ENCODE measurements at regions not wholly inside any gene's neighbourhood (a gene's known extent, or its start where the extent isn't known, plus 50 kb on each side); places are given as distances from the start of the nearest gene placed in this dataset.

- H3K9me3 ChIP-seq (ENCODE audit: control insufficient read depth, low read length): no peaks in the 10 kb centered on the region
- no peaks in the 10 kb centered on the region for H3K27me3 ChIP-seq (ENCODE audit: control insufficient read depth, insufficient read depth, low read length)
- H3K4me1 ChIP-seq (ENCODE audit: control insufficient read depth, insufficient read depth, low read length): no peaks in the 10 kb centered on the region
- H3K4me3 ChIP-seq (ENCODE audit: low read length): no peak overlapping the region
- H3K9ac ChIP-seq (ENCODE audit: low read length): no peak overlapping the region
- no peaks in the 10 kb centered on the region for H3K36me3 ChIP-seq (ENCODE audit: control insufficient read depth, insufficient read depth, low read length)
Observed at GRCh38 chr5:14090755-14091154, 52.4 kb upstream of the TRIO start.

DNA sequence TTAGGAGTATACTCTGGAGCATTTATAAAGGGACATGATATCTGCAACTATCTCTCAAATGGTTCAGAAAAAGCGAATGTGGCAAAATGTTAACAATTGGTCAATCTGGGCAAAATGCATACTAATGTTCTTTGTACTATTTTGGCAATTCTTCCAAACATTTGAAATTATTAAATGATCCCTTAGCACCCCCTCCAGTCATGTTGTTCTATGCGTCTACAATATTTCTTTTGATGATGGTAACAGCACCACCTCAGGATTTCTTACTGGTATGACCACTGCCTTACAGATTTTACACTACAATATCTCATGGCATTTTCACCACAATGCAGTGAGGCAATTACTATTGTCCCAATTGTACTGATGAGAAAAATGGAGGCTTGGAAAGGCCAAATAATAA, 52.9 kb upstream of the TRIO start:
- Histone ChIP-seq H3K36me3 (ENCODE audit: control insufficient read depth, insufficient read depth, low read length) (no peaks in the 10 kb centered on the region), H3K27me3 (ENCODE audit: control insufficient read depth, insufficient read depth, low read length) (no peaks in the 10 kb centered on the region), H3K9ac (ENCODE audit: low read length) (no peak overlapping the region), H3K4me3 (ENCODE audit: low read length) (no peak overlapping the region), H3K9me3 (ENCODE audit: control insufficient read depth, low read length) (no peaks in the 10 kb centered on the region), H3K4me1 (ENCODE audit: control insufficient read depth, insufficient read depth, low read length) (no peaks in the 10 kb centered on the region)

DNA sequence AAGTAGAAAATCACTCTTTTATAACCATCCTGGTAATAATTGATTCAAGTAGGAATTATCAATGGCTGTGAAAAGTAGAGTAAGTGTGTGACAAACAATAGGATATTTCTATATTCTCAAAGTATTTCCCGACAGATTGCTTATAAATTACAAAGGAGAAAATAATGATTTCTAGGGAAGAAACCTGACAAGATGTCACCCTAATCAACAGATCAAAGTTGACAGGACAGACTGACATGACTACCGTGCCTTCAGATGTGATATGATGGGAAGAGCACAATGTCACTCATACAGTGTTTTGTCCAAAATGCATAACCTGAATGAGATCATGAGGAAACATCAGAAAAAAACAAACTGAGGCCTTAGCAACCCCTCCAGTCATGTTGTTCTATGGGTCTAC, 53.9 kb upstream of the TRIO start:
- no peaks in the 10 kb centered on the region for H3K4me1 ChIP-seq (ENCODE audit: control insufficient read depth, insufficient read depth, low read length)
- H3K4me3 ChIP-seq (ENCODE audit: low read length): no peak overlapping the region
- H3K9me3 ChIP-seq (ENCODE audit: control insufficient read depth, low read length): no peaks in the 10 kb centered on the region
- H3K36me3 ChIP-seq (ENCODE audit: control insufficient read depth, insufficient read depth, low read length): no peaks in the 10 kb centered on the region
- no peaks in the 10 kb centered on the region for H3K27me3 ChIP-seq (ENCODE audit: control insufficient read depth, insufficient read depth, low read length)
- no peak overlapping the region for H3K9ac ChIP-seq (ENCODE audit: low read length)

- Histone ChIP-seq H3K9ac (ENCODE audit: low read length) (no peak overlapping the region), H3K36me3 (ENCODE audit: control insufficient read depth, insufficient read depth, low read length) (no peaks in the 10 kb centered on the region), H3K9me3 (ENCODE audit: control insufficient read depth, low read length) (no peaks in the 10 kb centered on the region), H3K27me3 (ENCODE audit: control insufficient read depth, insufficient read depth, low read length) (no peaks in the 10 kb centered on the region), H3K4me1 (ENCODE audit: control insufficient read depth, insufficient read depth, low read length) (no peaks in the 10 kb centered on the region), H3K4me3 (ENCODE audit: low read length) (no peak overlapping the region)
Observed at GRCh38 chr5:14086261-14086660, 56.9 kb upstream of the TRIO start.

DNA sequence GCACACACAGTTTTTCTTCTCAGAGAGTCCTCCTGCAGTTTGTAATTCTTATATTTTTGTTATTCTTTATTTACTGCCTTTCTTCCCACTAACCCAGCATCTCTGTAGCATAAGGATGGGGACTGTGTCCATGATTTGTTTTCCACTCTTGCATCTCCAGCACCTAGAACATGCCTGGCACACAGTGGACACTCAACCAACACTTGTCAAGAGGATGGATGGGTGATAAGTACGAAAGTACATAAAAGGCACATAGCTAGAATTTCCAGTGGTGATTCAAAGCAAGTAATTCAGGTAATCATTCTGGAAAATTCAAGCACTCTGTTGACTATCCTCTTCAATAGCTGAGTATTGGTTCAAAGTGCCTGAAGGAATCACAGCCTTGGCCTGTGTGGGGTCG, 60.2 kb upstream of the TRIO start:
- Histone ChIP-seq H3K4me3 (ENCODE audit: low read length) (no peak overlapping the region), H3K36me3 (ENCODE audit: control insufficient read depth, insufficient read depth, low read length) (no peaks in the 10 kb centered on the region), H3K4me1 (ENCODE audit: control insufficient read depth, insufficient read depth, low read length) (no peaks in the 10 kb centered on the region), H3K9me3 (ENCODE audit: control insufficient read depth, low read length) (no peaks in the 10 kb centered on the region), H3K27me3 (ENCODE audit: control insufficient read depth, insufficient read depth, low read length) (no peaks in the 10 kb centered on the region), H3K9ac (ENCODE audit: low read length) (no peak overlapping the region)

DNA sequence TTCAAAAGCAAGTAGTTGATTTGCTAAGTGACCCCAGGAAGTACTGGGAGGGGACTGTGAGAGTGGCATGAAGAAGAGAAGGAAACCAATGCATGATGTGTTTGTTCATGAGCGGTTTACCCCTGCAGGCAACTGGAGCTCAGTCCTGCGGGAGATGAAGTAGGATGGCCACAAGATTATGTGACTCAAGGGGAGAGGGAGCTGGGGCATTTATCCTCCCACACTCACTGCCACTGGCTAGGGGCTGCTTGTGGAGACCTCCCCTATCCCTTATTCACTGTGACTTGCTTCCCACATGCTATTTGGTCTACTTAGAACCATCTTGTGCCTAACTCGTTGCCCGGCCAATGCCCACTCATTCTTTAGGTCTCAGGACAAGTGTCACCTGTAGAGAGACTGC, 60.6 kb upstream of the TRIO start:
- Histone ChIP-seq H3K9ac (ENCODE audit: low read length) (no peak overlapping the region), H3K4me3 (ENCODE audit: low read length) (no peak overlapping the region), H3K27me3 (ENCODE audit: control insufficient read depth, insufficient read depth, low read length) (no peaks in the 10 kb centered on the region), H3K36me3 (ENCODE audit: control insufficient read depth, insufficient read depth, low read length) (no peaks in the 10 kb centered on the region), H3K9me3 (ENCODE audit: control insufficient read depth, low read length) (no peaks in the 10 kb centered on the region), H3K4me1 (ENCODE audit: control insufficient read depth, insufficient read depth, low read length) (no peaks in the 10 kb centered on the region)

GRCh38 chr5:14081791-14082190, 61.4 kb upstream of the TRIO start:
- Histone ChIP-seq H3K9ac (ENCODE audit: low read length) (no peak overlapping the region), H3K36me3 (ENCODE audit: control insufficient read depth, insufficient read depth, low read length) (no peaks in the 10 kb centered on the region), H3K4me1 (ENCODE audit: control insufficient read depth, insufficient read depth, low read length) (no peaks in the 10 kb centered on the region), H3K27me3 (ENCODE audit: control insufficient read depth, insufficient read depth, low read length) (no peaks in the 10 kb centered on the region), H3K4me3 (ENCODE audit: low read length) (no peak overlapping the region), H3K9me3 (ENCODE audit: control insufficient read depth, low read length) (no peaks in the 10 kb centered on the region)

DNA sequence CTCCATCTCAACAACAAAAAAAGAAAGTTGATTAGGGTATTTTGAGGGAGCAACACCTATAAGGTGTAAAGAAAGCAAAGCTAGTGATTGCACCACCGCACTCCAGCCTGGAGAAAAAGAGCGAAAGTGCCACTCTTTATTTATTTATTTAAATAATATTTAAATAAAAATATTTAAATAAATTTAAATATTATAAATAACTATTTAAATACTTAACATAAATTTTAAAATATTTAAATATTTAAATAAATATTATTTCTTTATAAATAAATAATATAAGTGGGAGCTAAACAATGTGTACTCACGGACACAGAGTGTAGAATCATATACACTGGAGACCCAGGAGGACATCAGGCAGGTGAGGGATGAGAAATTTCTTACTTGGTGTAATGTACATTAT, 64.4 kb upstream of the TRIO start:
- Histone ChIP-seq H3K9me3 (ENCODE audit: control insufficient read depth, low read length) (no peaks in the 10 kb centered on the region), H3K36me3 (ENCODE audit: control insufficient read depth, insufficient read depth, low read length) (no peaks in the 10 kb centered on the region), H3K4me3 (ENCODE audit: low read length) (no peak overlapping the region), H3K27me3 (ENCODE audit: control insufficient read depth, insufficient read depth, low read length) (no peaks in the 10 kb centered on the region), H3K9ac (ENCODE audit: low read length) (no peak overlapping the region), H3K4me1 (ENCODE audit: control insufficient read depth, insufficient read depth, low read length) (no peaks in the 10 kb centered on the region)

GRCh38 chr5:14077501-14077900, 65.6 kb upstream of the TRIO start:
- Histone ChIP-seq H3K9me3 (ENCODE audit: control insufficient read depth, low read length) (no peaks in the 10 kb centered on the region), H3K4me3 (ENCODE audit: low read length) (no peak overlapping the region), H3K9ac (ENCODE audit: low read length) (no peak overlapping the region), H3K27me3 (ENCODE audit: control insufficient read depth, insufficient read depth, low read length) (no peaks in the 10 kb centered on the region), H3K4me1 (ENCODE audit: control insufficient read depth, insufficient read depth, low read length) (no peaks in the 10 kb centered on the region), H3K36me3 (ENCODE audit: control insufficient read depth, insufficient read depth, low read length) (no peaks in the 10 kb centered on the region)

- H3K9ac ChIP-seq (ENCODE audit: low read length): no peak overlapping the region
- no peaks in the 10 kb centered on the region for H3K36me3 ChIP-seq (ENCODE audit: control insufficient read depth, insufficient read depth, low read length)
- no peaks in the 10 kb centered on the region for H3K4me1 ChIP-seq (ENCODE audit: control insufficient read depth, insufficient read depth, low read length)
- no peak overlapping the region for H3K4me3 ChIP-seq (ENCODE audit: low read length)
- H3K9me3 ChIP-seq (ENCODE audit: control insufficient read depth, low read length): no peaks in the 10 kb centered on the region
- no peaks in the 10 kb centered on the region for H3K27me3 ChIP-seq (ENCODE audit: control insufficient read depth, insufficient read depth, low read length)
Observed at GRCh38 chr5:14076561-14076960, 66.6 kb upstream of the TRIO start.

- Histone ChIP-seq H3K36me3 (ENCODE audit: control insufficient read depth, insufficient read depth, low read length) (no peaks in the 10 kb centered on the region), H3K4me1 (ENCODE audit: control insufficient read depth, insufficient read depth, low read length) (no peaks in the 10 kb centered on the region), H3K9ac (ENCODE audit: low read length) (no peak overlapping the region), H3K27me3 (ENCODE audit: control insufficient read depth, insufficient read depth, low read length) (no peaks in the 10 kb centered on the region), H3K4me3 (ENCODE audit: low read length) (no peak overlapping the region), H3K9me3 (ENCODE audit: control insufficient read depth, low read length) (no peaks in the 10 kb centered on the region)
Observed at GRCh38 chr5:14075937-14076336, 67.2 kb upstream of the TRIO start.

- H3K9ac ChIP-seq (ENCODE audit: low read length): no peak overlapping the region
- no peak overlapping the region for H3K4me3 ChIP-seq (ENCODE audit: low read length)
- H3K4me1 ChIP-seq (ENCODE audit: control insufficient read depth, insufficient read depth, low read length): no peaks in the 10 kb centered on the region
- H3K27me3 ChIP-seq (ENCODE audit: control insufficient read depth, insufficient read depth, low read length): no peaks in the 10 kb centered on the region
- H3K9me3 ChIP-seq (ENCODE audit: control insufficient read depth, low read length): no peaks in the 10 kb centered on the region
- H3K36me3 ChIP-seq (ENCODE audit: control insufficient read depth, insufficient read depth, low read length): no peaks in the 10 kb centered on the region
Observed at GRCh38 chr5:14071433-14071832, 71.7 kb upstream of the TRIO start.

GRCh38 chr5:14069021-14069420, 74.1 kb upstream of the TRIO start:
- H3K36me3 ChIP-seq (ENCODE audit: control insufficient read depth, insufficient read depth, low read length): no peaks in the 10 kb centered on the region
- H3K4me1 ChIP-seq (ENCODE audit: control insufficient read depth, insufficient read depth, low read length): no peaks in the 10 kb centered on the region
- H3K4me3 ChIP-seq (ENCODE audit: low read length): no peak overlapping the region
- no peak overlapping the region for H3K9ac ChIP-seq (ENCODE audit: low read length)
- H3K9me3 ChIP-seq (ENCODE audit: control insufficient read depth, low read length): no peaks in the 10 kb centered on the region
- no peaks in the 10 kb centered on the region for H3K27me3 ChIP-seq (ENCODE audit: control insufficient read depth, insufficient read depth, low read length)
